HG02571 (cell line): ENCODE measurements at regions not wholly inside any gene's neighbourhood (a gene's known extent, or its start where the extent isn't known, plus 50 kb on each side); places are given as distances from the start of the nearest gene placed in this dataset.
"Not testable (repeated sequence)": the region's sequence is repeated elsewhere in the genome, so short reads cannot be mapped to it uniquely, and the experiment has no call there.

Experiments used
- ATAC-seq: cut with Tn5 transposase; IDR thresholded peaks from one replicate; pipeline ENCODE4 v1.9.1; 2021; ENCODE audit warnings: mild to moderate bottlenecking, moderate library complexity; ENCODE audit not compliant: unreplicated experiment

- ATAC-seq: no peak
These were observed 466.3 kb downstream of the CD83 start for GRCh38 chr6:14583826-14584225.

GRCh38 chr6:14584450-14584849, 466.9 kb downstream of the CD83 start:
- no peak for ATAC-seq

GRCh38 chr6:14585689-14586088, 468.1 kb downstream of the CD83 start:
- no peak for ATAC-seq

GRCh38 chr6:14589175-14589574, 471.6 kb downstream of the CD83 start:
- ATAC-seq: no peak

- no peak for ATAC-seq
These were observed 473.0 kb downstream of the CD83 start for GRCh38 chr6:14590586-14590985.

- ATAC-seq: no peak
These were observed 474.4 kb downstream of the CD83 start for GRCh38 chr6:14591998-14592397.

GRCh38 chr6:14593286-14593685, 475.7 kb downstream of the CD83 start:
- ATAC-seq: no peak

- no peak for ATAC-seq
These were observed 478.2 kb downstream of the CD83 start for GRCh38 chr6:14595751-14596150.

GRCh38 chr6:14596410-14596809, 478.8 kb downstream of the CD83 start:
- no peak for ATAC-seq

GRCh38 chr6:14597090-14597489, 479.5 kb downstream of the CD83 start:
- no peak for ATAC-seq

- ATAC-seq: no peak
These were observed 480.7 kb downstream of the CD83 start for GRCh38 chr6:14598017-14598864.

- not testable (repeated sequence) for ATAC-seq
These were observed 482.7 kb downstream of the CD83 start for GRCh38 chr6:14600306-14600705.

- no peak for ATAC-seq
These were observed 483.9 kb downstream of the CD83 start for GRCh38 chr6:14601490-14601889.

- ATAC-seq: no peak
These were observed 488.8 kb downstream of the CD83 start for GRCh38 chr6:14606353-14606752.

- no peak for ATAC-seq
These were observed 492.6 kb downstream of the CD83 start for GRCh38 chr6:14610141-14610540.

- ATAC-seq: no peak
These were observed 494.7 kb downstream of the CD83 start for GRCh38 chr6:14612016-14612980.

GRCh38 chr6:14614631-14615030, 497.1 kb downstream of the CD83 start:
- no peak for ATAC-seq

GRCh38 chr6:14616656-14617055, 499.1 kb downstream of the CD83 start:
- ATAC-seq: no peak

- no peak for ATAC-seq
These were observed 501.3 kb downstream of the CD83 start for GRCh38 chr6:14618759-14619418.

- no peak for ATAC-seq
These were observed 501.8 kb downstream of the CD83 start for GRCh38 chr6:14619419-14619781.

- no peak for ATAC-seq
These were observed 502.9 kb downstream of the CD83 start for GRCh38 chr6:14620522-14620921.
